ENCODE measurements at regions not wholly inside any gene's neighbourhood (a gene's known extent, or its start where the extent isn't known, plus 50 kb on each side); places are given as distances from the start of the nearest gene placed in this dataset.

DNA sequence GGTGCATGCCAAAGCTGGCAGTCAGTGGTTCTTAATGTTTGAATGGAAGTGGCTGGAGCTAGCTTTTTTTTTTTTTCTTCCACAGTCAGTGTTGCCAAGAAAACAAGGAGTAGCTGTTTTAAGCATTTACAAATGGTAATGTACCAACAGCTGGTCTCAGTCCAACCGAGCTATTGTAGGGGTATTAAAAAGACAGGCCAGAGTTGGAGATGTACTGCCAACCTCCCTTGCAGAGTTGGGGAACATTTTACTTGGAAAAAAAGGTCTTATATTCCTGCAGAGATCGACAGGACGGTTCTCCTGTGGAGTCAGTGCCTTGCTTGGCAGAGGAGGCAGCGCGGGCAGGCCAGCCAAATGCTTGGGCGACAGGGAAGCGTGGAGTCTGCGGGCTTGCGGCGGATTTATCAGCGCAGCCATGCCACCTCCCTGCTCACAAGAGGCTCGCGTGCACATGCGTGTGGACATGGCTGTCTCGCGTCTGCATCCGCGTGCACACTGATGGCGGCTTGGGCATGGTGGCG is 338.1 kb downstream of the RPS6KC1 start:
- TF ChIP-seq SIN3A (IDR thresholded peaks at IDR 0.05; ENCODE audit: borderline replicate concordance, insufficient read depth, low read length) (no peak), POLR2AphosphoS5 (IDR thresholded peaks at IDR 0.05; ENCODE audit: low read depth, low read length) (no peak), FOXP2 (optimal IDR thresholded peaks at IDR 0.05; ENCODE audit: borderline replicate concordance, extremely low read depth, extremely low read length, insufficient read depth) (no peak), TAF1 (IDR thresholded peaks at IDR 0.05; ENCODE audit: borderline replicate concordance, insufficient read depth, low read length) (no peak)
- TF ChIP-seq, protein P1, sequence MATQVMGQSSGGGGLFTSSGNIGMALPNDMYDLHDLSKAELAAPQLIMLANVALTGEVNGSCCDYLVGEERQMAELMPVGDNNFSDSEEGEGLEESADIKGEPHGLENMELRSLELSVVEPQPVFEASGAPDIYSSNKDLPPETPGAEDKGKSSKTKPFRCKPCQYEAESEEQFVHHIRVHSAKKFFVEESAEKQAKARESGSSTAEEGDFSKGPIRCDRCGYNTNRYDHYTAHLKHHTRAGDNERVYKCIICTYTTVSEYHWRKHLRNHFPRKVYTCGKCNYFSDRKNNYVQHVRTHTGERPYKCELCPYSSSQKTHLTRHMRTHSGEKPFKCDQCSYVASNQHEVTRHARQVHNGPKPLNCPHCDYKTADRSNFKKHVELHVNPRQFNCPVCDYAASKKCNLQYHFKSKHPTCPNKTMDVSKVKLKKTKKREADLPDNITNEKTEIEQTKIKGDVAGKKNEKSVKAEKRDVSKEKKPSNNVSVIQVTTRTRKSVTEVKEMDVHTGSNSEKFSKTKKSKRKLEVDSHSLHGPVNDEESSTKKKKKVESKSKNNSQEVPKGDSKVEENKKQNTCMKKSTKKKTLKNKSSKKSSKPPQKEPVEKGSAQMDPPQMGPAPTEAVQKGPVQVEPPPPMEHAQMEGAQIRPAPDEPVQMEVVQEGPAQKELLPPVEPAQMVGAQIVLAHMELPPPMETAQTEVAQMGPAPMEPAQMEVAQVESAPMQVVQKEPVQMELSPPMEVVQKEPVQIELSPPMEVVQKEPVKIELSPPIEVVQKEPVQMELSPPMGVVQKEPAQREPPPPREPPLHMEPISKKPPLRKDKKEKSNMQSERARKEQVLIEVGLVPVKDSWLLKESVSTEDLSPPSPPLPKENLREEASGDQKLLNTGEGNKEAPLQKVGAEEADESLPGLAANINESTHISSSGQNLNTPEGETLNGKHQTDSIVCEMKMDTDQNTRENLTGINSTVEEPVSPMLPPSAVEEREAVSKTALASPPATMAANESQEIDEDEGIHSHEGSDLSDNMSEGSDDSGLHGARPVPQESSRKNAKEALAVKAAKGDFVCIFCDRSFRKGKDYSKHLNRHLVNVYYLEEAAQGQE (IDR thresholded peaks at IDR 0.05; ENCODE audit: insufficient read depth in 1 of 2, low read depth in 2 of 2, low read length in 2 of 2), result no peak

DNA sequence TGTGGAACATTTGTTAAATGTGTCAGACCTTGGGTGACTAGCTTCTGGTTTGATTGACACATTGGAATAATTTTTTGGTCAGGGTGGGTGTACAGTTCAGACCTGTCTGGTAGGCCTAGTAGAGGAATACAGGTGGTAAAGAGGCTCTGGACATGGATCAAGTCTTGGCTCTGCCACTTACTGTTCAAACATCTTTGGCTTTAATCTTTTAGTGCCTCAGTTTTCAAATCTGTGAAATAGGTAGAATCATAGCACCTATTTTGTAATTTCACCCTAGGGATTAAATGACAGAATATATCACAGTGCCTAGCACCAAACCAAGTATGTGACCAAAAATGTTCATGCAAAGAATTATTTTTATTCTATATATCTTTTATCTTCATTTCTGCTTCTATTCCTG is 340.4 kb downstream of the RPS6KC1 start:
- TF ChIP-seq POLR2AphosphoS5 (IDR thresholded peaks at IDR 0.05; ENCODE audit: low read depth, low read length) (no peak), SIN3A (IDR thresholded peaks at IDR 0.05; ENCODE audit: borderline replicate concordance, insufficient read depth, low read length) (no peak), TAF1 (IDR thresholded peaks at IDR 0.05; ENCODE audit: borderline replicate concordance, insufficient read depth, low read length) (no peak), FOXP2 (optimal IDR thresholded peaks at IDR 0.05; ENCODE audit: borderline replicate concordance, extremely low read depth, extremely low read length, insufficient read depth) (no peak)
- TF ChIP-seq, protein P1 (IDR thresholded peaks at IDR 0.05; ENCODE audit: insufficient read depth in 1 of 2, low read depth in 2 of 2, low read length in 2 of 2), result no peak

DNA sequence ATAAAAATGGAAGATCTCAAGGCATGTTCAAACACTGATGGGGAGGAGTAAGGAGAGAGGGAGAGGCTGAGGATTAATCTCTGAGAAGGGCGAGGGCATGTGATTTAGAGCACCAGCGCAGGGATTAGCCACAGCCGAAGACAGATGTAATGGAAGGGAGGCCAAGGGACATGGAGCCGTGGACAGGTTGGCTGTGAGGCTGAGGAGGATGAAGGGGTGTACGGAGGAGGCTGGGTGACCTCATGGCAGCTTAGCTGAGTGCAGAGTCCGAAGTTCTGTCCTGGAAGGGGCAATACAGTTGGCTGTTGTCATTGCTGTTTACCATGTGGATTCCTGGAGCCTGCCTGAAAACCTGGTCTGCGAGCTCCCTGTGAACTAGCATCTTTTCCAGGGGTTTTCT is 342.8 kb downstream of the RPS6KC1 start:
- no peak for TF ChIP-seq FOXP2 (optimal IDR thresholded peaks at IDR 0.05; ENCODE audit: borderline replicate concordance, extremely low read depth, extremely low read length, insufficient read depth)
- TF ChIP-seq TAF1 (IDR thresholded peaks at IDR 0.05; ENCODE audit: borderline replicate concordance, insufficient read depth, low read length), result no peak

DNA sequence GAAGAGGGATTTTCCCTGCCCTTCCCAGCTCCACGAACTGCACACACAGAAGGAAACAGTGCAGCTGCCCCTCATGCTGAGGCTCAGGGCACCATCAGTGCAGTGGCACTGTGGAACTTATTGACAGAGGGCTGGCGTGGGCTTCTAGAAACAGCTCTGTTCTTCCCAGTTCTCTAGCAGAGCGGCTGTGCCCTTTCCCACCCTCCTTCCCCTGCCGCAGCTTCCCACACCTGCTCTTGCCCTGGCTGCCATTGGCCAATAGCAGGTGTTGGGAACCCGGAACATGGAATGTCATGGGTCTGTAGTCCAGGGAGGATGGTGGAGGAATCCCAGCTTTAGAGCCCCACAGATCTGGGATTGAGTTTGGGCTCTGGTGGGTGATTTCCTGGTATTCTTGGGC is 343.8 kb downstream of the RPS6KC1 start:
- TF ChIP-seq, protein P1 (IDR thresholded peaks at IDR 0.05; ENCODE audit: insufficient read depth in 1 of 2, low read depth in 2 of 2, low read length in 2 of 2), result no peak
- no peak for TF ChIP-seq TAF1 (IDR thresholded peaks at IDR 0.05; ENCODE audit: borderline replicate concordance, insufficient read depth, low read length)
- TF ChIP-seq FOXP2 (optimal IDR thresholded peaks at IDR 0.05; ENCODE audit: borderline replicate concordance, extremely low read depth, extremely low read length, insufficient read depth), result no peak
- TF ChIP-seq SIN3A (IDR thresholded peaks at IDR 0.05; ENCODE audit: borderline replicate concordance, insufficient read depth, low read length), result no peak

DNA sequence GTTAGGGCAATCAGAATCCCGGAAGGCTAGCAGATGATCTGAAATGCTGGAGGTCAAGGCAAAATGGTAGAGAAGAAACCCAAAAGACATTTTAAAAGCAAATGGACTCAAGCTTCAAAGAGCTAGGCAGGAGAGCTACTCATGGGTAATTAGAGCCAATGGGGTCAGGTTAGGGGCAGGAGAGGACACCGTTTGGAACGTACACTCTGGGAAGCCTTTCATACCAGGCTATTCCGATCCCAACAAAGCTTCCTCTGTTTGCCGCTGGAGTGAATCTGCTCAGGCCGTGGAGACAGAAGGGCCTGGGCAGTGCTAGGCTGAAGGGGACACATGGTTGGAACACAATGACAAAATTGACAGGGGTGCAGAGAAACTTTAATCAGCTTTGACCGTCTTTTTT is 346.6 kb downstream of the RPS6KC1 start:
- no peak for TF ChIP-seq POLR2AphosphoS5 (IDR thresholded peaks at IDR 0.05; ENCODE audit: low read depth, low read length)
- TF ChIP-seq, protein P1 (IDR thresholded peaks at IDR 0.05; ENCODE audit: insufficient read depth in 1 of 2, low read depth in 2 of 2, low read length in 2 of 2), result no peak
